ENCODE measurements at regions not wholly inside any gene's neighbourhood (a gene's known extent, or its start where the extent isn't known, plus 50 kb on each side); places are given as distances from the start of the nearest gene placed in this dataset.

GRCh38 chr6:132998418-132998817, 184.0 kb downstream of the RPS12 start:
- TF ChIP-seq CTCF (conservative IDR thresholded peaks at IDR 0.05; ENCODE audit: low read length) = no peak
- TF ChIP-seq EZH2phosphoT487 (IDR thresholded peaks at IDR 0.05; ENCODE audit: borderline replicate concordance) = no peak

Measured in Loucy (cell line).